ENCODE measurements at regions not wholly inside any gene's neighbourhood (a gene's known extent, or its start where the extent isn't known, plus 50 kb on each side); places are given as distances from the start of the nearest gene placed in this dataset.

- POLR2A ChIA-PET: no interaction called here
- no peak for DNase-seq (ENCODE audit: extremely low spot score)
- TF ChIP-seq, protein P1, sequence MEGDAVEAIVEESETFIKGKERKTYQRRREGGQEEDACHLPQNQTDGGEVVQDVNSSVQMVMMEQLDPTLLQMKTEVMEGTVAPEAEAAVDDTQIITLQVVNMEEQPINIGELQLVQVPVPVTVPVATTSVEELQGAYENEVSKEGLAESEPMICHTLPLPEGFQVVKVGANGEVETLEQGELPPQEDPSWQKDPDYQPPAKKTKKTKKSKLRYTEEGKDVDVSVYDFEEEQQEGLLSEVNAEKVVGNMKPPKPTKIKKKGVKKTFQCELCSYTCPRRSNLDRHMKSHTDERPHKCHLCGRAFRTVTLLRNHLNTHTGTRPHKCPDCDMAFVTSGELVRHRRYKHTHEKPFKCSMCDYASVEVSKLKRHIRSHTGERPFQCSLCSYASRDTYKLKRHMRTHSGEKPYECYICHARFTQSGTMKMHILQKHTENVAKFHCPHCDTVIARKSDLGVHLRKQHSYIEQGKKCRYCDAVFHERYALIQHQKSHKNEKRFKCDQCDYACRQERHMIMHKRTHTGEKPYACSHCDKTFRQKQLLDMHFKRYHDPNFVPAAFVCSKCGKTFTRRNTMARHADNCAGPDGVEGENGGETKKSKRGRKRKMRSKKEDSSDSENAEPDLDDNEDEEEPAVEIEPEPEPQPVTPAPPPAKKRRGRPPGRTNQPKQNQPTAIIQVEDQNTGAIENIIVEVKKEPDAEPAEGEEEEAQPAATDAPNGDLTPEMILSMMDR (IDR thresholded peaks at IDR 0.05; ENCODE audit: control extremely low read depth, extremely low read depth, low read depth, missing control alignments): no peak
- CTCF ChIA-PET: interaction anchor here (1.5 kb wide), 1 partner anchor 29 kb away, joined by 3 read pairs; no protein-coding TSS in a partner anchor
Observed at GRCh38 chr2:7672685-7673071, 755.5 kb downstream of the RNF144A start.

DNA sequence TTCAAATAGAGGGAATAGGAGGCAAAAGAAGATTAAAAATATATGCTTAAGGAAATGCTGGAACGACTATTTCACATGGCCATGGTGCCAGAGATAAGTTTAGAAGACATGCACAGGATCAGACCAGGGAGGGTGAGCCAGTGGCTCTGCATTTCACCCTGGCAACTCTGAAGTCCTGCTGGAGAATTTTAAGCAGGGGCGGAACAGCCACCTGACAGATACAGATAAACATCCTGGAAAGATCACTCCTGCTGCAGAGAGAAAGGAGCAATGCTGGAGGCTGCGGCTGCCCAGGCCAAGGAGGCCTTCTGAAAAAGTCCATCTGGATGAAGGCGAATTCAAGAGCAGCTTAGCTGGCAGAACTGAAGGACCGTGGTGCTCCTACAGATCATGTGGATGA is 755.9 kb downstream of the RNF144A start:
- CTCF ChIA-PET: interaction anchor here (1.5 kb wide), 1 partner anchor 29 kb away, joined by 3 read pairs; no protein-coding TSS in a partner anchor

DNA sequence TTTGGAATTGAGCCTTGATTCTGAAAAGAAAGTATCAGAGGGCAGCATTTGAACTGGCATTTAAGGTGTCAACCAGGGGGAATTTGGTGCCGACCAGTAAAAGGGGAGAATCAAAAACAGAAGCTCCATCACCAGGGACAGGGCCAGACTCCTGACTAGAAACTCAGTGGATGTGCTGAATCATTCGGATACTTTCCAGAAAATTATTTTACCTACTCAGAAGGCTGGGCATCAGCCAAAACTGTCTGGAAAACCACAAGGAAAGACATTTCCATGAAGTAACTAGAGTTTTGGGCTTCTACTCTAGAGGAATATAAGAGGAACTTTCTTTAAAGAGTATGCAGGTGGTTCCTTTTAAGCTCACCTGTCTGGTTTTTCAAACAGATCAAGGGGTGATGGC is 756.6 kb downstream of the RNF144A start:
- no peak for DNase-seq (ENCODE audit: extremely low spot score)
- CTCF ChIA-PET: no interaction called here
- POLR2A ChIA-PET: no interaction called here
- TF ChIP-seq, protein P1 (IDR thresholded peaks at IDR 0.05; ENCODE audit: control extremely low read depth, extremely low read depth, low read depth, missing control alignments): no peak

More for the DNA sequence above, 755.9 kb downstream of the RNF144A start:
- no peak for DNase-seq (ENCODE audit: extremely low spot score)
- TF ChIP-seq, protein P1 (IDR thresholded peaks at IDR 0.05; ENCODE audit: control extremely low read depth, extremely low read depth, low read depth, missing control alignments): no peak
- POLR2A ChIA-PET: no interaction called here

- TF ChIP-seq, protein P1 (IDR thresholded peaks at IDR 0.05; ENCODE audit: control extremely low read depth, extremely low read depth, low read depth, missing control alignments): no peak
- CTCF ChIA-PET: interaction anchor here (1.0 kb wide), 1 partner anchor 12 kb away, joined by 3 read pairs; no protein-coding TSS in a partner anchor
- DNase-seq (ENCODE audit: extremely low spot score): no peak
- POLR2A ChIA-PET: no interaction called here
Observed at GRCh38 chr2:7674606-7675005, 757.4 kb downstream of the RNF144A start.

DNA sequence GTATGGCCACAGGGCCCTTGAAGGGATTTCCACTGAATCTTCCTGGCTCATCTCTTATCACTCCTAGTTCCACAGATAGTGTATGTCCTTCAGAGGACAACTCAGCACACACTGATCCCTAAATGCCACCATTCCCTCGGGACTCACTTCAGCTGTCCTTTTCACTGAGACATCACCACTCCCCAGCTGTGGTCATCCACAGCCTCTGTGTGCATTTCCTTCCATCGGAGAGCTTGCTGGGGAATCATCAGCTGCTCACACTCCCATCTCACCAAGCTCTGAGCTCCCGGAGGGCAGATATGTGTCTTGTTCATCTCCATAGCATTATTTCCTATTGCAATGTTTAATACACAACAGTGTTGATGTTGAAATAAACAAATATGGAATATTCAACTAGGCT is 759.5 kb downstream of the RNF144A start:
- TF ChIP-seq, protein P1 (IDR thresholded peaks at IDR 0.05; ENCODE audit: control extremely low read depth, extremely low read depth, low read depth, missing control alignments): no peak
- ChIA-PET CTCF (no interaction called here), POLR2A (no interaction called here)
- DNase-seq (ENCODE audit: extremely low spot score): no peak

DNA sequence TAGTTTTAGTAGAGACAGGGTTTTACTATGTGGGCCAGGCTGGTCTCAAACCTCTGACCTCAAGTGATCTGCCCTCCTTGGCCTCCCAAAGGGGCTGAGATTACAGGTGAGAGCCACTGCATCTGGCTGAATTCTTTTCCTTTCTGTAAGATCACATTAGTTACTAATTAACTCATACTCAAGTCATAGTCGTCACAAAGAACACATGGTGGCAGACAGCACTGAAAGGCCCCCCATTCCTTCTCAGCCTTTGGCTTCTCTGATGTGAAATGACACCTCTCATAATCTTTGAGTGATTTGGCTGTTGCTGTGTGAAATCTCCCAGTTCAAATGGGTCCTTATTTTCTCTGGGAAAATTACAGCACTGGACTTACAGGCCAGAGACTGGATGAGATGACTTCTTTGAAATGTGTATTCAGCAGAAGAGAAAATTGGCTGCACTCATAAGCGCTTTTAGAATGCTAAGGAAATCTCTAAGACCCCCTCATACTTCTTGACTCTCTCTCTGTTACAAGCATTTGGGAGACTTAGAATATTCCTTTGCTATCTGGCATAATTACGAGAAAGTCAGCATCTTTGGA is 764.8 kb downstream of the RNF144A start:
- TF ChIP-seq, protein P1 (IDR thresholded peaks at IDR 0.05; ENCODE audit: control extremely low read depth, extremely low read depth, low read depth, missing control alignments): no peak
- ChIA-PET CTCF (no interaction called here), POLR2A (no interaction called here)
- DNase-seq (ENCODE audit: extremely low spot score): no peak
